ENCODE measurements at regions not wholly inside any gene's neighbourhood (a gene's known extent, or its start where the extent isn't known, plus 50 kb on each side); places are given as distances from the start of the nearest gene placed in this dataset.

DNA sequence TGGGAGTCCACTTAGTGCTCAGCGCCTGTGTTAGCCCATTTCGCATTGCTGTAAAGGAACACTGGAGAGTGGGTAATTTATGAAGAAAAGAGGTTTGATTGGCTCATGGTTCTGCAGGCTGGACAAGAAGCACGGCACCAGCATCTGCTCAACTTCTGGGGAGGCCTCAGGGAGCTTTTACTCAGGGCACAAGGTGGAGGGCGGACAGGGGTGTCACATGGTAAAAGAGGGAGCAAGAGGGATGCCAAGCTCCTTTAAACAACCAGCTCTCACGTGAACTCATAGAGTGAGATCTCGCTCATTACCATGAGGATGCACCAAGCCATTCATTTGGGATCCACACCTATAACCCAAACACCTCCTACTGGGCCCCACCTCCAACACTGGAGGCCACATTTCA lies 181.4 kb upstream of the TLE3 start:
- no peak for DNase-seq (ENCODE audit: low spot score)

DNA sequence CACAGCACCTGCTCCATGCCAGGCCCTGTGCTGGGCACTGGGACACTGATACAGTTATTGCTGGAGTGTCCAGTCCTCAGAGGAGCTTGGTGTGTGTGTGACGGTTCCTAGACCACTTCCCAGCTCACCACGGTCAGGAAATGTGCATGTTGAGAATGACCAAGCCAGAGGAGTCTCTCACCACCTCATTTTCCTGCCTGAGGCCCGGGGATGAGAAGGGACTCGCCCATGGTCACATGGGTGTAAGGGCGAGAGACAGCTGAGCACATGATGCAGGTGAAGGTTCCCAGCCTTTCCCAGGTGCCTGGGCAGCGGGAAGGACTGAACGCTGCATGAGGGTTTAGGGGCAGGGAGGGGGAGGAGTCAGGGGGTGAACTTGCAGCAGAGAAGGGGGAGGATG lies 180.9 kb upstream of the TLE3 start:
- no peak for DNase-seq (ENCODE audit: low spot score)

DNA sequence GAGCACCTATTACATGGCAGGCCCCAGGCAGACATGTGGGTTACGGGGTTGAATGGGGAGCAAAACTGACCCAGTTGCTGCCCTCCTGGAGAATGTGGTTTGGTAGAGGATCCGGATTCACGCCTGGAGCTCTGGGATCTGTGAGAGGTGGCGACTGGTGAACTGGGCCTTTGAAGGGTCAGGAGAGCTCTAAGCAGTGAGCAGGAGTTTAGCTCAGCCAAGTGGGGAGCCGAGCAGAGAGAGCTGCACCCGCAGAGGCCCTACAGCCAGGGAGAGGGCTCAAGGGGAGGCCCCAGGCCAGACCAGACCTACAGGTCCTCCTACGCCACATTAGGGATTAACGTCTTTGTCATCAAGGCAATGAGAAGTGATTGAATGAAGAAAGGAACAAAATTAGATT lies 179.8 kb upstream of the TLE3 start:
- no peak for DNase-seq (ENCODE audit: low spot score)

DNA sequence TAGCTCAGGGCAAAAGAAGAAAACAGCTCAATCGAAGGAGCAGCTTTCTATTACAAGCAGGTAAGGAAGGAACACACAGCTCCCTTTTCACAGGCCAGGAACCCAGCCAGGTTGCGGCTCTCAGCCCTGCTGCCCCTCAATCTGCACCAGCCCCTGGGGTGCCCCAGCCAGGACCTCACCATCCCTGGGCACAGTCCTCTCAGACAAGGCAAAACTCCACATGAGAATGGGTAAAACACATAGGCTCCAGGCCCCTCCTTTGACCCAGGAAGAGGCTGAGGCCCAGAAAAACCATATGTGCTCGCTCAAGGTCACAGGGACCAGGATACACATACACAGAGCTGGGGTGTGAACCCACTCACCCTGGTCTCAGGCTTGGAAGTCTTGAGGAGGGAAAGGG lies 178.7 kb upstream of the TLE3 start:
- DNase-seq (ENCODE audit: low spot score): no peak

DNA sequence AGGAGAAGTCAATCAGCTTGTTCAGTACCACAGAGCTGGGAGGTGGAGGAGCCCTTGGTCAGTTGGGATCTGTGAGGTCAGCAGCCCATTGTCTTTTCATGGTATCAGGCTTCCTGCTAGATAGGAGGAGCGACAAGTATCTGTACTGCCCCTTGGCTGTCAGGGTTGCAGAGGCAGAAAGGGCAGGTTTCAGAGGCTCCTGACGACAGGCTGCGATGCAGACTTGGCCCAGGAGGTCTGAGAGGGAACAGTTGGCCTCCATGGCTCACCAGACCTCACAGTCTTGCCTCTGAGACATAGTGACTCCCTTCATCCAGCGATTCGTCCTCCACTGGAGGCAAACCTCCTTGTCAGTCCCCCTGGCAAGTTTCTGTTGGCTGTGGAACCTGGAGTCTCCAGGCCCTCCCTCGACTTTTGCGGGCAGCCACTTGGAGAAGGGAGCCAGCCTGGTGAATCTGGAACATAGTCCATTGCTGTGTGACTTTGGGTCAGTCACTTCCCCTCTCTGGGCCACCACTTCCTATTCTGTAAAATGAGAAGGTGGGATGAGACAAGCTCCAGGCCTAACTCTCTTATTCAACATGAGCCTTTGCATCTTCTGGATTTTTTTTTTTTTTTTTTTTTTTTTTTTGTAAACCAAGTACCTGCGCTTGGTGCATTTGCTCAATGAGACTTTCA lies 177.9 kb upstream of the TLE3 start:
- no peak for DNase-seq (ENCODE audit: low spot score)

DNA sequence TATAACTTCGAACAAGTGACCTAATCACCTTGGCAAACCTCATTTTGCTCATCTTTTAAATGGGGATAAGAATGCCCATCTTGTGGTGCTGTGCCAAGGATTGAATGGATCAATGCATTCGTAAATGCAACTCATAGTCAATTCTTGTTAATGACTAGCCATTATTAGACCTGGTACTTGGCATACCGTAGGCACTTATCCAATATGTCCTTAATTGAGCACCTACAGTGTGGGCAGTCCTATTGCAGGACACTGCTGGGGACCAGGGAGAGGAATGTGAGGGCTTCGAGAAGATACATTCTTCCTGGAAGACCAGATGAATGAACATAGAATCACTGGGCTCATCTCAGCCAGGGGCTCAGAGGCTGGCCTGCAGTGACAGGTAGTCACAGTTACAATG lies 177.2 kb upstream of the TLE3 start:
- no peak for DNase-seq (ENCODE audit: low spot score)

DNA sequence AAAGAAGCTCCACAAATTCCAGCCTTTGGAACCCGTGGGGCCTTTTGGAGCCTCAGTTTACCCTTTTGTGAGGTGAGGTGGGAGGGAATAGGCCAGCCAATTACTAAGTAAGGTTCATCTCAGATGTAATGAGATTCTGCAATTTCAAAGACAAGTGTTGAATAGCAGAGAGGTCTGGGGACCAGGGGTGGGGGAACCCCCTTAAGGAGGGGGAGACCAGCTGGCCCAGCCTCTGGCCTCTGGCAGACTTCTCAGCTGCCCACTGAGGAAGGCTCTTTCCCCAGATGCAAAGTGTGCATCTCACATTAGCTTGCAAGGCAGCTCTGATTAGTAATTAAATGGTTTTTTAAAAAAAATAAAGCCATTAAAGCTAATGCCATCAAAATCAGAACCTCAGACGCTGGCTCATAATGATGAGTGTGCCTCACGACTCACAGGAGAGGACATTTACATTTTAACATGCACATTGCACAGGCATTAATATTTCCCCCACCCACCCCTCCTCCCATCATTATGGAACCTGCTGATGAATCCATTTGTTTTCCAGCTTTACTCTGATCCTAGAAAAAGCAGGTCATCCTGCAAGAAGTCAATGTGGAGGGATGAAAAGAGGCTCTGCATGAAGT lies 176.7 kb upstream of the TLE3 start:
- DNase-seq (ENCODE audit: low spot score): no peak

DNA sequence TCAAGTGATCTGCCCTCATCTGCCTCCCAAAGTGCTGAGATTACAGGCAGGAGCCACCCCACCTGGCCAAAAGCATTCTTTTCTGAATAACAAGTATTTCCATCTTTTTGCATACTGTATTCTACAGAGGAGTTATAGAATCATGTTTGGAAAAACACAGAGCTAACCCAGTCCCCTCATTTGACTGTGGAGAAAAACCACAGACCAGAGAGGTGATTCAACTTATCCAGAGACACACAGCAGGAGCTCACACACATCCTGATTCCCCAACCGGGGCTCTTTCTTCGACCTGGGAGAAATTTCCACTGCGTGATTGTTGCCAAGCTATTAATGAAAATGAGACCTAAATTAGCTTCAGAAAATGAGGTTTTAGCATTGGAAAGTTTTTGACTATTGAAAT lies 176.1 kb upstream of the TLE3 start:
- no peak for DNase-seq (ENCODE audit: low spot score)

DNA sequence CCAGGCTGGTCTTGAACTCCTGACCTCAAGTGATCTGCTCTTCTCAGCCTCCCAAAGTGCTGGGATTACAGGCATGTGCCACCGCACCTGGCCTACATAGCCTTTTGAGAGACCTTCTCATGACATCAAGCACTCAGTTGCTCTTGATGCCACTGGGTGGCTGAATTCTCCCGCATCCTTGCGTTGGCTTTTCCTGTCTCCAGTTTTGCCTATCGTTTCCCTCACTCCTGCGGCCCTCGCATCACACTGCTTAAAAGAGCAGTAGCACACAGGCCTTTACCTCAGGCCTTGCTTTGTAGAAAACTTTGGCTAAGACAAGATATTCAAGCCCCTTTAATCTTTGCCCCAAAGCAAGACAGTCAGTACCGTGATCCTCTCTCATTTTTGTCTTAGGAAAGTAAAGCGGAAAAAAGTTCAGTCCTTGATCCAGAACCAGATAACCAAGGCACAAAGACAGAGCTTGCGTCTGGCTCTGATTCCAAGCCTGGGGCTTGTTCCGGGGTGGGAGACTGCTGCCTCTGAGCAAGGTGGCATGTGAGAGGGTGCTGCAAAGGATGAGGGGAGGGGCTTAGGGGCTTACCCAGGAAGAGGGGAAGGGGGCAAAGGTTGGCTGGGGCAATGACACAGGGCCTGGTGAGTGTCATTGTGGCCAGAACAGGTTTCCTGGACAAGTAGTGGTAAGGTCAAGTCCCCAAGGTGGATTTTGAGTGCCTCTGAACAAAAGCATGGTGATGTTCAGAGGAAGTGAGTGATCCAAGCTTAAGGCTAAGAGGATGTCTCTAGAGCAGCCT lies 175.0 kb upstream of the TLE3 start:
- no peak for DNase-seq (ENCODE audit: low spot score)

DNA sequence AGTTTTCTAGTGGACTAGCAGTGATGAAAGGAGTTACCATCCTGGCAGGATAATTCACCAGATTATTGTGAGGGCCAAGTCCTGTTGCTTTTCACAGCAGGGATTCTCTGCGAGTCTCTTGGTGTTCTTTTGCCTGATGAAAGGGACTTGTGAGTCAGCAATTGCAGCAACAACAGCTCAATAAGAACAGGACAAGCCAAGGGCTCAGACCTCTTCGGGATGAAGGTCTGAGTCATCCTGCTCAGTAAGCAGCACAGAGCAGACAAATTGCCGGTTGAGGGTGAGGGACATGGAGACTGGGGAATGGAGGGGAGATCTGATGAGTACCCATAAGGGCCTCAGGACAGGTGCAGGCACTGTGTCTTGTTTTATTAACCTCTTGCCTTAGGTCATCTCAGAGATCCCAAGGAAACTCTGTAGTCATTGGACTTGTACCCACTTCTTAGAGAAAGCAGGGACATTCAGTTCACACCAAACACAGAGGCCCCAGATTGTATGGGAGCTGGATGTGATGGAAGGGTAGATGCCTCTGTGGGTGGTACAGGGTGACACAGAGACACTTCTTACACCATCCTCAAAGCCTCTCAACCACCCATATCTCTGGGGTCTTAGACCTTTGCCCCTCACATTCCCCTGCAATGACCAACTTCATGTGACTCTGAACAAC lies 173.8 kb upstream of the TLE3 start:
- DNase-seq (ENCODE audit: low spot score): peak; percentile 96

DNA sequence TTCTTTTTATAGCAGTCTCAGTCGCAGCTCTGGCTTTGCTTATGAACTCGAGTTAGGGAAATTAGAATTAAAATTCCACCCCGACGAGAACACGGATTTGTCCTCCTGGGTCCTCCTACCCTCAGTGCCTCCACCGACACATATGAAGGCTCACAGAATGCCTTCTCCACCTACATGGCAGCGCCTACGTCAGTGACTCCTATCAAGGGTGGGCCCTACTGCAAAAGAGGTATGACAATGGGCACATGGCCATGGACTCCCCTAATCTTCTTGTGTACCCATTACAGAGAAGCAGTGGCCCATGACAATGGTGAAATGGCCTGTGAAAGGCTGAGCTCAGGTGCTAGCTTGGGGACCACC lies 173.0 kb upstream of the TLE3 start:
- no peak for DNase-seq (ENCODE audit: low spot score)

DNA sequence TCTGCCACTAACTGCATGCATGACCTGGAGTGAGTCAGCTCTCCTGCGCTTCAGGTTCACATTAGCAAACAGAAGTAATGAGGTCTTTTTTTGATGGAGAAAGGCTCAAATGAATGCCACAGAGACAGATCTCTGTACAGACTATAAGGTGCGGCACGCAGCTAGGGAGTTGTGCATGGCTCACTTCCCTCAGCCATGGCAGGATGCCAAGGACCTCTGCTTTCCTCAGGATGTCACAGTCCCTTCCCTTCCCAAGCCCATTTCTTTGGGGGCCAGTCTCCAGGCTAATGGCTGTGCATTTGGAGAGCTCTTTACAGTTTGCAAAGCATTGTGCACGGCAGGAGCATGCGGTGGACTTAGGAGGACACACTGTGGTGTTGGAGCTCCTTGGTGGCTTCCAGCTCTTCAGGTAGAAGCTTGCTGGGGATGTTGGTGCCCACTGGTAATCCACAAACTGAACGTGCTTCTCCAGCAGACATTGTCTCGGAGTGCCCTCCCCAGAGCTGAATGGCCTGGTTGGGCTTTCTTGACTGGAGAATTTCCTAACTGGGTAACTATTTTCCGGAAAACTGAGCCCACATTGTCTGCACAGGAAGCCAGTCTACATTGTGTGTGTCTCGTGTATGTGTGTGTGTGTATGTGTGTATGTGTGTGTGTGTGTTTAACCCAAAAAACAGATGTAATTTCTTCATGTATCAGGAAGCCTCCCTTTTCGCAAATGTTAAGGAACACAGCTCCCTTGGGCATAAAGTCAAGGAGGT lies 172.5 kb upstream of the TLE3 start:
- no peak for DNase-seq (ENCODE audit: low spot score)

DNA sequence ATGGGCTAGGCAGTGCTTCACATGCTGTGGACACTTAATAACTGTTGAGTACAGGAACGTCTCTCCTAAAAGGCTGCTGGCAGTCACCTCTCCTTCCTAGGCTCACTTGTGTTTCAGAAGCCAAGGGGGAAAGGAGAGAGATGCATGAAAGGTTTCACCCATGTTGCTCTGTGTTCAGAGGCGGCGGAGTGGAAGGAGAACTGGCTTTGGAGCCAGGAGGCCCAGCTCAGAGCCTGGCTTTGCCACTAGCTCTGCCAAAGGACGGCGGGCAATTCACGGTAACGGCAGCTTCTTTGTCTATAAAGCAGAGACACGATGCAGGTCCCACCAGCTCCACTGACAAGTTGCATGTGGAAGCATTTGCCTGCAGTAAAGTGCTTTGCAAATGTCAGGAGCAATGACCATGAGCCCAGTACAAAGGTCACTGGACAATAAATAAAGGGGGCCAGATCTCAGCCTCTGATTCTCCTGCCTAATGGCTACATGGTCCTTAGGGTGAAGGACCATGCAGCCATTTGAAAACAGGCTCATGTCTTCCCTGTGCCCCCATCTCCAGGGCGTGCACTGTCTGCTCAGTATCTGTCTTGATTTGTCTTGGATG lies 171.7 kb upstream of the TLE3 start:
- DNase-seq (ENCODE audit: low spot score): no peak

DNA sequence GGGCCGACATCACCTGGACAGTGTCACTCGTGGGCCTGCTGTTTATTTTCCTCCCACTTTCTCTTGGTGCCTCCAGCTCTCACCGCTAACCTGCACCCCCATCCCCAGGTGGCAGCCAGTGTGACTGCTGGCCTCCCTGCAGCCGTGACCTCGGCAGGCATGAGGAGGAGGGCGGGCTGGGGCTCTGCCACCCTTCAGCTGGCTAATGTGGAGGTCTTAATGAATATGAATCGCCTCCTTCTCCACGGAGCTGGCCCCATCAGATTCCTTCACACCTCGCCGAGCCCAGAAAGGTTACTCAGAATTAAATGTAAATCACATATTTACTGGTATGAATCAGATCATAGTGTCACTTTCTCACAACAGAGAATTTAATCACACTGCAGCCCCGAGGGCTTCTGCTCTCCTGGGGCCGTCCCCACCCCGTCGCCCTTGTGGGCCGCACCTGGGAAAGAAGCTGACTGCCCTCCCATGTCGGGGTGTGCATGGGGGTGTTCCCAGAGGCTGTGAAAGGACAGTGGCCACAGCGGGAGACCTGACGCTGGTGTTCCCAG lies 171.1 kb upstream of the TLE3 start:
- DNase-seq (ENCODE audit: low spot score): no peak

DNA sequence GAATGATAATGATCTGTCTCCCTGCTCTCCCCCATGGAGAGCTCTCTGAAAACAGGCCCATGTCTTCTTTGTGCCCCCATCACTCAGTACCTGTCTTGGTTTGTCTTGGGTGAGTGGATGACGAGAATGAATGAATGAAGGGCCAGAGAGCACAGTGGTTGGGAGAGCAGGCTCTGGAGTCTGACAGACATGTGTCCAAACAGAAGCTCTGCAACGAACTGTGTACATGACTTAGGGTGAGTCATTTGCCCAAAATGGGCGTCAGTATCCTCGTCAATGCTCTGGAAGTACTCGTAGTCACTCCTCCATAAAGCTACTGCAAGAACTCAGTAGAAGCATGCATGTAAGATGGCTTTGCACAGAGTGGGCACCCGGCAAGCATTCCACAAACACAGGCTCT lies 170.2 kb upstream of the TLE3 start:
- no peak for DNase-seq (ENCODE audit: low spot score)

DNA sequence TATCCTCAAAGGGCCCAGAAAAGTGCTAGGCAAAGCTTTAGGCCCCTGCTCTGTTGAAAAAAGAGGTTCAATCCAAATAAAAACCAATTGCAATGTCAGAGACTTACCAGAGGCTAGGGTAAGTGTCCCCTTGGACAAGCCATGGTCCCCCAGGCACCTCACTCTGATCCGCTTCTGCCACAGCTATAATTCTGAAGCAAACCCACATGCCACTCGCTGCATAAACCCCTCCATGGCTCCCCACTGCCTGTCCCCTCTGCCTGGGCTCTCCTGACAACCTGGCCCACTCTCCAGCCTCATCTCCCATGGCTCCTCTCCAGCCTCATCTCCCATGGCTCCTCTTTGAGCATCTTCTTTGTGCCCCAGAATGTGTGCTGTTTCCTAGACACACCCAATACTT lies 169.6 kb upstream of the TLE3 start:
- no peak for DNase-seq (ENCODE audit: low spot score)

DNA sequence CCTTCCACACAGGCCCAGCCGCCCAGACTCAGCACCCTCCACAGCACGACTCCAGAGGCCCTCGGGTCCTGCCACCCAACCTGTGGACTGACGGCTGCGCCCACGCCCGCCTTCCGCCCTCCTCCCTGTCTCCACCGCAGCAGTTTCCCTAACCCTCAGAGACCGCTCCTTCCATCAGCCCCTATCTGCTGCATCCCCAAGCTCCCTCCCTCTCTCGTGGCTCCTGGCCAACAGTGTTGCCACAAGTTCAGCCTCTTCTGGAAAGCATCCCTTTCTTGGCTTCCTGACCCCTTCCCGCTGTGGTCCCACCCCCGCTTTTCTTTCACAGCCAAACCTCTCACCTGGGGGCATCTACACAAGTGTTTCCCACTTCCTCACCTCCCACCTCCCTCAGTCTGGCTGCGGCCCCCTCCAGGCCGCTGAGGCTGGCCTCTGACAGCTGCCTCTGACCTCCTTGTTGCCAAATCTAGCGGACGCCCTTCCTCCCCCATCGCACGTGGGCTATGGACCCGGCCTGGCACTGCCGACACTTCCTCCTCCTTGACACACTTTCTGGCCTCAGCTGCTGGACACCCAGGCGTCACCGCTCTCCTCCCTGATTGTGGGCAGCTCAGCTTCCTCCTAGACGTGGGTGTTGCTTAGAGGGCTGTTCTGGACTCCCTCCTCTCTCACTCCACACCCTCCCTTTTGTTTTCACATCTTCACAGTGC lies 168.8 kb upstream of the TLE3 start:
- DNase-seq (ENCODE audit: low spot score): peak; percentile 34

DNA sequence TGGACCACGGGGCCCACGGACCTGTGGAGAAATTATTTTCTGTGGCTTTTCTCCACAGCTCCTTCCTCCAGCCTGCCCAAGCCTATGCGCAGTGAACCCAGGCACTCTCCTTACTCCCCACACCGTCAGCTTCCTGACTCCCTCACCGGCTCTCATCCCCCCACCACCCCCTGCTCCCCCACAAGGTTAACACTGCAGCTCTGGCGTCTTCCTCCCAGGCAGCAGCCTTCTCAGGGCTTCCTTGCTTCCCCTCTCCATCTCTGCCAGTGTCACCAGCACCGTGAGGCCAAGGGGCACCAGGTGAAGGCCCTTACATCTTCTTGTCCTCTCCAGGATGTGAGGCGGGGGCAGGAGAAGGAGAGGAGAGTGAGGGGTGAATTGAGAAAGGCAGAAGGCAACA lies 168.3 kb upstream of the TLE3 start:
- no peak for DNase-seq (ENCODE audit: low spot score)

DNA sequence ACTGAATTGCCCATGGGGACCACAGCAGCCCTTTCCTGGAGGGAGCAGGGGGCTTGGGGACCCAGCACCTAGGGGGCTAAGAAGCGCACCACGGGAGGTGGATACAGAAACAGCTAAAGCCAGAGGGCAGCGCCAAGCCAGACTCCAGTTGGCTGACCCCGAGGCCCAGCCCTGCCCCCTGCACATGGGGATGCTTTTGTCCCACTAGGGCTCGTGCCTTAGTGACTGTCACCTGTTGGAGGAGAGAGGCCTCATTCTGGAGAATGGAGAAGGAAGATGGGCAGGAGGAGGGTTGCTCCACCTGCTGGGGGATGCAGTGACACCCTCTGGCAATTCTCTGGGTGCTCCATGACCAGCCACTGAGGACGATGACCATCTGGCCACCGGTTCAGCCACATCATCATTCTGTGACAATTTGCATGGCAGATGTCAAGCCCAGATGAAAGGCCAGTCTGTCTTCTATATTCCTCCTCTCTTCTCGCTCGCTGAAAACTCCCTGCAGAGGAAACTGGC lies 167.8 kb upstream of the TLE3 start:
- DNase-seq (ENCODE audit: low spot score): no peak

DNA sequence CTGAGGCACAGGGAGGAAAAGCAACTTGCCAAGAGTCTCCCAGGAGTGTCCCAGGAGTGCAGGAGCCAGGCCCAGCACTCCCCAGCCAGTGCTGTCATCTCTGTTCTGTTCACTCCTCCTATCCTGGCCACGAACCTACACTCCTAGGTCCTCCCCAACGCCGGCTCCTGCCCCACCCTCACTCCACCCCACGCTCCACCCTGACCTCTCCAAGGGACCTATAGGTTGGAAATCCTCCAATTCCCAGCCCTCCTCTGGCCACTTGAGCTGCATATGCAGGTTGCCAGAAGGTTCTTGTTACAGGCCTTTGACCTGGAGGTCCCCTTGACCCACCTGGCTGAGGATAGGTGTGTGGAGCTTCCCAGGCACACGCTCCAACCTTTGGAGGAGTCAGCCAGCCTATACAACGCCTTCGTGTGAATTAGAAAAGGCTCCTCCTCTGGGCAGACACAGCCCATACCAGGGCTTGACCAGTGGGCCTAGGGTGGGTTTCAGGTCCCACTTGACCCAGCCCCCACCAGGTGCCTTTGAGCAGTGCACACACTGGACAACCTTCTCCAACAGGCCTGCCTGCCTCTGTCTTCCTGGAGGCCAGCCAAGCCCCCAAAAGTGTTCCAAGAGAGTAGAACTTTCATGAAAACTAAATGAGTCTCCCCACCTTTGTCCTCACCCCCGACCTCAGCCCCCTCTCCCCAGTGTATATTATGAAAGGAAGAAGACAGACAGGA lies 167.2 kb upstream of the TLE3 start:
- no peak for DNase-seq (ENCODE audit: low spot score)
